ENCODE measurements at regions not wholly inside any gene's neighbourhood (a gene's known extent, or its start where the extent isn't known, plus 50 kb on each side); places are given as distances from the start of the nearest gene placed in this dataset.
A peak's percentile ranks its signal among the peaks of the same experiment; 100 is the strongest.

- Histone ChIP-seq H3K9me3 (ENCODE audit: control insufficient read depth, low read depth, low read length) (no peaks in the 10 kb centered on the region), H3K27ac (ENCODE audit: control insufficient read depth, insufficient read depth, low read length) (peak overlapping the region; percentile 79)
- FAIRE-seq, result peak; percentile 77
These were observed 456.8 kb upstream of the KLF6 start for GRCh38 chr10:4241724-4242345.

DNA sequence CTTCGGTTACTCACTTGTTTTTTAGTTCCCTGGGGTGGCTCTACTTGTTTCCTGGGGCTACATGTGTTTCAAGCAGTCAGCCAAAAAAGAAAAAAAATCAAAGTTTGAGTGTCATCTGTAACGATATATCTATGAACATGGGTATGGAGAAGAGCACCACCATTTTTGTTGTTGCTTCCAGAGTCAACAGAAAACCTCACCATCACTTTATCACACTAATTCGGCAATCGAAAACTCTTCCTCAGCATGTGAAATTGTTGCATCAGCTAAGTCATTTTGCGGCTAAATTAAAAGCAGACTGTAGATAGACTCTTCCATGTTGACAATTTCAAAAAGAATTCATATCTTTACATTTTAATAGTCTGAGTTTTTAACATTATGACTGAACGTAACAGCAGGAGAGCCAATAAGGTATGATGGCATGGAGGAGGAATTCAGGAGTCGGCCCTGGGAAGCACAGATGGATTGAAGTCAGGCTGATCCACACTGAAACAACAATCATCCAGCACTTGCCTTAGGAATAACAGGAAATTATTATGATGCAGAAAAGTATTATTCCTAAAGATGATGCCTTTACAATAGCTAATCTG is 455.7 kb upstream of the KLF6 start:
- Histone ChIP-seq H3K36me3 (ENCODE audit: control insufficient read depth in 2 of 2, extremely low read depth in 1 of 2, insufficient read depth in 2 of 2, low read length in 2 of 2) (no peaks in the 10 kb centered on the region), H3K27me3 (ENCODE audit: control insufficient read depth, extremely low read depth, insufficient read depth, low read length) (no peaks in the 10 kb centered on the region), H3K9me1 (ENCODE audit: control insufficient read depth, extremely low read depth, insufficient read depth, low read length) (no peaks in the 10 kb centered on the region), H3K4me3 (ENCODE audit: control insufficient read depth in 2 of 3, extremely low read depth in 1 of 3, insufficient read depth in 2 of 3, low read depth in 1 of 3, low read length in 3 of 3) (no peak overlapping the region), H4K20me1 (ENCODE audit: control insufficient read depth, extremely low read depth, insufficient read depth, low read length) (no peaks in the 10 kb centered on the region), H3K4me1 (ENCODE audit: control insufficient read depth, extremely low read depth, insufficient read depth, low read length) (peaks cover 37% of the 10 kb centered on the region), H3K4me2 (ENCODE audit: control insufficient read depth, extremely low read depth, insufficient read depth, low read depth, low read length) (no peak overlapping the region), H3K9me3 (ENCODE audit: control insufficient read depth, low read depth, low read length) (no peaks in the 10 kb centered on the region), H2AFZ (ENCODE audit: control insufficient read depth, low read length) (no peak overlapping the region), H3K79me2 (ENCODE audit: control insufficient read depth, insufficient read depth, low read length) (no peaks in the 10 kb centered on the region), H3K9ac (ENCODE audit: control insufficient read depth, extremely low read depth, insufficient read depth, low read length) (no peak overlapping the region), H3K27ac (ENCODE audit: control insufficient read depth, insufficient read depth, low read length) (no peak overlapping the region)
- dilution Hi-C loops (cut with MboI; ENCODE audit: extremely low pct_ligation_motif_present, low sequenced_read_pairs), result no loop called here
- FAIRE-seq, result peak; percentile 36
- no peak for DNase-seq (ENCODE audit: low read depth, low spot score)
- TF ChIP-seq EZH2 (IDR thresholded peaks at IDR 0.05; ENCODE audit: low read length), result no peak
- TF ChIP-seq, protein P1, sequence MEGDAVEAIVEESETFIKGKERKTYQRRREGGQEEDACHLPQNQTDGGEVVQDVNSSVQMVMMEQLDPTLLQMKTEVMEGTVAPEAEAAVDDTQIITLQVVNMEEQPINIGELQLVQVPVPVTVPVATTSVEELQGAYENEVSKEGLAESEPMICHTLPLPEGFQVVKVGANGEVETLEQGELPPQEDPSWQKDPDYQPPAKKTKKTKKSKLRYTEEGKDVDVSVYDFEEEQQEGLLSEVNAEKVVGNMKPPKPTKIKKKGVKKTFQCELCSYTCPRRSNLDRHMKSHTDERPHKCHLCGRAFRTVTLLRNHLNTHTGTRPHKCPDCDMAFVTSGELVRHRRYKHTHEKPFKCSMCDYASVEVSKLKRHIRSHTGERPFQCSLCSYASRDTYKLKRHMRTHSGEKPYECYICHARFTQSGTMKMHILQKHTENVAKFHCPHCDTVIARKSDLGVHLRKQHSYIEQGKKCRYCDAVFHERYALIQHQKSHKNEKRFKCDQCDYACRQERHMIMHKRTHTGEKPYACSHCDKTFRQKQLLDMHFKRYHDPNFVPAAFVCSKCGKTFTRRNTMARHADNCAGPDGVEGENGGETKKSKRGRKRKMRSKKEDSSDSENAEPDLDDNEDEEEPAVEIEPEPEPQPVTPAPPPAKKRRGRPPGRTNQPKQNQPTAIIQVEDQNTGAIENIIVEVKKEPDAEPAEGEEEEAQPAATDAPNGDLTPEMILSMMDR (optimal IDR thresholded peaks at IDR 0.05 in 1 of 3, IDR thresholded peaks at IDR 0.05 in 1 of 3, conservative IDR thresholded peaks at IDR 0.05 in 1 of 3; ENCODE audit: extremely low read depth in 1 of 3, insufficient read depth in 2 of 3, low read length in 3 of 3), result no peak

More at GRCh38 chr10:4241724-4242345, 456.8 kb upstream of the KLF6 start:
- Histone ChIP-seq H3K9ac (ENCODE audit: control insufficient read depth, extremely low read depth, insufficient read depth, low read length) (peak overlapping the region; percentile 59), H3K36me3 (ENCODE audit: control insufficient read depth in 2 of 2, extremely low read depth in 1 of 2, insufficient read depth in 2 of 2, low read length in 2 of 2) (no peaks in the 10 kb centered on the region), H3K4me1 (ENCODE audit: control insufficient read depth, extremely low read depth, insufficient read depth, low read length) (peaks cover 41% of the 10 kb centered on the region), H3K27me3 (ENCODE audit: control insufficient read depth, extremely low read depth, insufficient read depth, low read length) (no peaks in the 10 kb centered on the region), H3K4me2 (ENCODE audit: control insufficient read depth, extremely low read depth, insufficient read depth, low read depth, low read length) (peak overlapping the region; percentile 79), H3K4me3 (ENCODE audit: control insufficient read depth in 2 of 3, extremely low read depth in 1 of 3, insufficient read depth in 2 of 3, low read depth in 1 of 3, low read length in 3 of 3) (peak overlapping the region in 2 of 3 experiments; percentile 23 to 42), H3K79me2 (ENCODE audit: control insufficient read depth, insufficient read depth, low read length) (no peaks in the 10 kb centered on the region), H2AFZ (ENCODE audit: control insufficient read depth, low read length) (peak overlapping the region; percentile 71), H3K9me1 (ENCODE audit: control insufficient read depth, extremely low read depth, insufficient read depth, low read length) (no peaks in the 10 kb centered on the region), H4K20me1 (ENCODE audit: control insufficient read depth, extremely low read depth, insufficient read depth, low read length) (no peaks in the 10 kb centered on the region)
- no peak for DNase-seq (ENCODE audit: low read depth, low spot score)
- dilution Hi-C loops (cut with MboI; ENCODE audit: extremely low pct_ligation_motif_present, low sequenced_read_pairs), result no loop called here
- TF ChIP-seq EZH2 (IDR thresholded peaks at IDR 0.05; ENCODE audit: low read length), result no peak

Data from keratinocyte (primary cell).